B cell (primary cell): ENCODE measurements at regions not wholly inside any gene's neighbourhood (a gene's known extent, or its start where the extent isn't known, plus 50 kb on each side); places are given as distances from the start of the nearest gene placed in this dataset.

Source experiments
- ATAC-seq: fragments of 200-7000 bp; cut with Tn5 transposase; one replicate; pipeline ENCODE4 v1.10.0; 2021; ENCODE audit warnings: low read depth, mild to moderate bottlenecking, moderate number of reproducible peaks, moderate library complexity
- CTCF ChIA-PET: fragments of 350-600 bp; sonication (Branson Sonifier 250); formaldehyde crosslinking; loops from one replicate; lab custom pipeline; 2021; ENCODE audit warnings: antibody characterized with exemption, inconsistent platforms; lab: Charles Lee
- POLR2A ChIA-PET: fragments of 350-600 bp; sonication (Branson Sonifier 250); formaldehyde crosslinking; loops from one replicate; lab custom pipeline; 2021; ENCODE audit warnings: antibody characterized with exemption; lab: Charles Lee
- DNase-seq: peaks from one replicate; pipeline ENCODE4 v3.0.0; 2013
- H2AFZ ChIP-seq: 2 replicates; pipeline ENCODE4 v1.6.1; 2012; ENCODE audit warnings: mild to moderate bottlenecking, low read depth, low read length; ENCODE audit not compliant: insufficient read depth, poor library complexity, severe bottlenecking
- H3K27ac ChIP-seq, 2 donors: 1 replicate in 1 of 2; 2 replicates in 1 of 2; pipeline ENCODE4 v1.5.1; 2012 to 2013; ENCODE audit warnings: low read length in 2 of 2, mild to moderate bottlenecking in 2 of 2, moderate library complexity in 1 of 2
- H3K27me3 ChIP-seq, 4 experiments: fragments of 200-600 bp in 1 of 4; sonication (generic) in 1 of 4; replicated peaks in 1 of 4; 1 replicate in 2 of 4; 2 replicates in 2 of 4; pipeline versions ENCODE4 v1.6.1 to v1.7.0; 2013 to 2016; ENCODE audit warnings: low read length in 3 of 4, mild to moderate bottlenecking in 2 of 4, mixed read lengths in 1 of 4, moderate library complexity in 1 of 4; ENCODE audit not compliant: insufficient read depth in 4 of 4, control insufficient read depth in 3 of 4; ENCODE audit errors: control extremely low read depth in 1 of 4
- H3K36me3 ChIP-seq, 2 experiments: replicated peaks in 1 of 2; 1 replicate in 1 of 2; 2 replicates in 1 of 2; pipeline versions ENCODE4 v1.6.1 to v1.7.1; 2013; ENCODE audit warnings: low read length in 1 of 2; ENCODE audit not compliant: insufficient read depth in 2 of 2, control insufficient read depth in 1 of 2; ENCODE audit errors: control extremely low read depth in 1 of 2, extremely low read depth in 1 of 2
- H3K4me1 ChIP-seq, 2 donors: fragments of 200-600 bp in 1 of 2; sonication (generic) in 1 of 2; 1 replicate in 1 of 2; 2 replicates in 1 of 2; pipeline versions ENCODE4 v1.5.1 to v1.6.1; 2013 to 2017; ENCODE audit warnings: low read length in 2 of 2; ENCODE audit not compliant: control insufficient read depth in 2 of 2, insufficient read depth in 2 of 2
- H3K4me2 ChIP-seq: replicated peaks from 2 replicates; pipeline ENCODE3; 2012; ENCODE audit warnings: mild to moderate bottlenecking, low read depth, low read length; ENCODE audit not compliant: poor library complexity, severe bottlenecking
- H3K4me3 ChIP-seq, 5 experiments: fragments of 200-600 bp in 1 of 5; sonication (generic) in 1 of 5; 1 replicate in 3 of 5; 2 replicates in 2 of 5; pipeline versions ENCODE4 v1.5.1 to v1.7.0; 2011 to 2016; ENCODE audit warnings: low read length in 4 of 5, mild to moderate bottlenecking in 4 of 5, low read depth in 2 of 5, control low read depth in 1 of 5, moderate library complexity in 1 of 5; ENCODE audit not compliant: insufficient read depth in 1 of 5; ENCODE audit errors: control extremely low read depth in 1 of 5, extremely low read depth in 1 of 5
- H3K79me2 ChIP-seq: fragments of 200-600 bp; sonication (generic); one replicate; pipeline ENCODE4 v1.6.0; 2016; ENCODE audit warnings: low read length; ENCODE audit not compliant: control insufficient read depth, insufficient read depth
- H3K9ac ChIP-seq: fragments of 200-600 bp; sonication (generic); 2 replicates; pipeline ENCODE4 v1.6.1; 2017; ENCODE audit warnings: mild to moderate bottlenecking, low read length, moderate library complexity
- H3K9me3 ChIP-seq, 3 donors: one replicate each; pipeline versions ENCODE4 v1.6.1 to v1.7.1; 2013; ENCODE audit warnings: low read length in 2 of 3; ENCODE audit not compliant: control insufficient read depth in 2 of 3, insufficient read depth in 1 of 3; ENCODE audit errors: control extremely low read depth in 1 of 3
- H4K20me1 ChIP-seq: 2 replicates; pipeline ENCODE4 v1.6.0; 2012; ENCODE audit warnings: mild to moderate bottlenecking, low read length; ENCODE audit not compliant: insufficient read depth, control insufficient read depth, poor library complexity, severe bottlenecking
- H3K27ac Mint-ChIP-seq: one replicate; pipeline ENCODE4 v1.8.0; 2021; ENCODE audit warnings: mixed read lengths
- H3K27me3 Mint-ChIP-seq: one replicate; pipeline ENCODE4 v1.8.0; 2021; ENCODE audit warnings: mixed read lengths
- H3K4me1 Mint-ChIP-seq: one replicate; pipeline ENCODE4 v1.8.0; 2021; ENCODE audit warnings: mixed read lengths
- H3K4me3 Mint-ChIP-seq: one replicate; pipeline ENCODE4 v1.8.0; 2021; ENCODE audit warnings: mixed read lengths
- H3K9me3 Mint-ChIP-seq: one replicate; pipeline ENCODE4 v1.8.0; 2022; ENCODE audit warnings: mixed read lengths; ENCODE audit not compliant: insufficient read depth
- EZH2 ChIP-seq: IDR thresholded peaks from 2 replicates; pipeline ENCODE4 v1.6.1; 2012; ENCODE audit warnings: borderline replicate concordance, low read depth, mild to moderate bottlenecking, moderate library complexity, low read length; ENCODE audit not compliant: insufficient read depth, poor library complexity, severe bottlenecking
- WGBS: methylation state at CpG from one replicate; pipeline ENCODE4 v1.1.5; 2013; ENCODE audit warnings: missing lambda C conversion rate; ENCODE audit not compliant: insufficient coverage; 5-methylcytosine and 5-hydroxymethylcytosine counted together
- intact Hi-C: fragments of 100-400 bp; cut with micrococcal nuclease; formaldehyde crosslinking; loops from one replicate; pipeline ENCODE4 v1.10.0; 2022
- TF ChIP-seq, protein P1 (sequence below): fragments of 200-600 bp; IDR thresholded peaks from one replicate; pipeline ENCODE4 v1.8.0; 2022; ENCODE audit warnings: antibody characterized with exemption, mild to moderate bottlenecking

DNA sequence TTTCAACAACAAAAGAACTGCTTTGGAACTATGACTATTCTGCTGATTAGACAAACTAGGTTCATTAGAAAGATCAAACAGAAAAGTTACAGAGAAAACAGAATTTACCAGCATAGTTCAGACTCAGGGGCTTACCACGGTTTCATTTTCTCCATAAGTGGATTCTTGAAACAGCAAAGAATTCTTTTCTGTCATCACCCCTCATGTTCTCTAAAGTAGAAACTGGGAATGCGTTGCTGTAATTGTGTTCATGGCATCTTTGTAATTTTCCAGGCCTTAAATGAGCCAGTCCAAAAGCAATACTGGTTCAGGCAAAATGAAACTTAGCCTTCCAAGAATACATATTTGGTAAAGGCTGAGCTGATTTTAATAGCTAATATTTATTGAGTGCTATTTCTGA lies 287.8 kb downstream of the CHL1 start:
- no peak for TF ChIP-seq EZH2
- TF ChIP-seq, protein P1, sequence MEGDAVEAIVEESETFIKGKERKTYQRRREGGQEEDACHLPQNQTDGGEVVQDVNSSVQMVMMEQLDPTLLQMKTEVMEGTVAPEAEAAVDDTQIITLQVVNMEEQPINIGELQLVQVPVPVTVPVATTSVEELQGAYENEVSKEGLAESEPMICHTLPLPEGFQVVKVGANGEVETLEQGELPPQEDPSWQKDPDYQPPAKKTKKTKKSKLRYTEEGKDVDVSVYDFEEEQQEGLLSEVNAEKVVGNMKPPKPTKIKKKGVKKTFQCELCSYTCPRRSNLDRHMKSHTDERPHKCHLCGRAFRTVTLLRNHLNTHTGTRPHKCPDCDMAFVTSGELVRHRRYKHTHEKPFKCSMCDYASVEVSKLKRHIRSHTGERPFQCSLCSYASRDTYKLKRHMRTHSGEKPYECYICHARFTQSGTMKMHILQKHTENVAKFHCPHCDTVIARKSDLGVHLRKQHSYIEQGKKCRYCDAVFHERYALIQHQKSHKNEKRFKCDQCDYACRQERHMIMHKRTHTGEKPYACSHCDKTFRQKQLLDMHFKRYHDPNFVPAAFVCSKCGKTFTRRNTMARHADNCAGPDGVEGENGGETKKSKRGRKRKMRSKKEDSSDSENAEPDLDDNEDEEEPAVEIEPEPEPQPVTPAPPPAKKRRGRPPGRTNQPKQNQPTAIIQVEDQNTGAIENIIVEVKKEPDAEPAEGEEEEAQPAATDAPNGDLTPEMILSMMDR, result no peak
- DNase-seq (no peak), ATAC-seq (no peak)
- no peaks in the 10 kb centered on the region for H4K20me1 ChIP-seq
- H3K27me3 ChIP-seq, result no peaks in the 10 kb centered on the region
- Mint-ChIP-seq H3K4me3 (no peak overlapping the region), H3K4me1 (no peaks in the 10 kb centered on the region), H3K27ac (no peak overlapping the region), H3K9me3 (no peaks in the 10 kb centered on the region), H3K27me3 (no peaks in the 10 kb centered on the region)
- H3K36me3 ChIP-seq, result no peaks in the 10 kb centered on the region
- ChIA-PET POLR2A (no interaction called here), CTCF (no interaction called here)
- H2AFZ ChIP-seq, result no peak overlapping the region
- intact Hi-C loops, result no loop called here
- no peak overlapping the region for H3K4me2 ChIP-seq
- H3K9ac ChIP-seq, result no peak overlapping the region
- no peak overlapping the region for H3K27ac ChIP-seq
- H3K4me1 ChIP-seq, result no peaks in the 10 kb centered on the region
- no CpG with 5 or more reads among the region's 2 CpGs for WGBS
- no peaks in the 10 kb centered on the region for H3K79me2 ChIP-seq
- no peak overlapping the region for H3K4me3 ChIP-seq
- H3K9me3 ChIP-seq, result peaks cover 0 to 3% (median 0%) of the 10 kb centered on the region in 3 donors

GRCh38 chr3:487614-488013 lies 291.1 kb downstream of the CHL1 start:
- no peaks in the 10 kb centered on the region for H3K79me2 ChIP-seq
- no peaks in the 10 kb centered on the region for H3K9me3 ChIP-seq
- H3K4me1 ChIP-seq, result no peaks in the 10 kb centered on the region
- H3K27me3 ChIP-seq, result no peaks in the 10 kb centered on the region
- ChIA-PET CTCF (no interaction called here), POLR2A (no interaction called here)
- Mint-ChIP-seq H3K4me1 (peaks cover 6% of the 10 kb centered on the region), H3K27ac (no peak overlapping the region), H3K4me3 (no peak overlapping the region), H3K9me3 (no peaks in the 10 kb centered on the region), H3K27me3 (no peaks in the 10 kb centered on the region)
- H2AFZ ChIP-seq, result no peak overlapping the region
- H3K9ac ChIP-seq, result no peak overlapping the region
- DNase-seq, result no peak
- WGBS, result 90% methylated on average over 1 of the region's 2 CpGs
- H3K4me2 ChIP-seq, result no peak overlapping the region
- no peaks in the 10 kb centered on the region for H3K36me3 ChIP-seq
- ATAC-seq, result no peak
- H3K4me3 ChIP-seq, result no peak overlapping the region
- no peaks in the 10 kb centered on the region for H4K20me1 ChIP-seq
- TF ChIP-seq, protein P1, result no peak
- TF ChIP-seq EZH2, result no peak
- no peak overlapping the region for H3K27ac ChIP-seq
- intact Hi-C loops, result no loop called here
